T47D (cell line): ENCODE measurements at regions not wholly inside any gene's neighbourhood (a gene's known extent, or its start where the extent isn't known, plus 50 kb on each side); places are given as distances from the start of the nearest gene placed in this dataset.

Source experiments
- DNase-seq, 2 experiments: peaks; one replicate each; pipeline versions ENCODE4 v3.0.0 to v3.0.0-alpha.2; 2011 to 2012; ENCODE audit warnings: low read depth in 1 of 2, low spot score in 1 of 2
- JUND ChIP-seq: IDR thresholded peaks from 2 replicates; pipeline ENCODE4 v1.6.1; 2012; ENCODE audit warnings: low read depth
- in situ Hi-C: cut with HindIII; loops from 2 replicates; pipeline ENCODE4 v1.10.0; 2016; ENCODE audit warnings: low sequenced_read_pairs, low pct_unique_long_range_greater_than_20kb

DNA sequence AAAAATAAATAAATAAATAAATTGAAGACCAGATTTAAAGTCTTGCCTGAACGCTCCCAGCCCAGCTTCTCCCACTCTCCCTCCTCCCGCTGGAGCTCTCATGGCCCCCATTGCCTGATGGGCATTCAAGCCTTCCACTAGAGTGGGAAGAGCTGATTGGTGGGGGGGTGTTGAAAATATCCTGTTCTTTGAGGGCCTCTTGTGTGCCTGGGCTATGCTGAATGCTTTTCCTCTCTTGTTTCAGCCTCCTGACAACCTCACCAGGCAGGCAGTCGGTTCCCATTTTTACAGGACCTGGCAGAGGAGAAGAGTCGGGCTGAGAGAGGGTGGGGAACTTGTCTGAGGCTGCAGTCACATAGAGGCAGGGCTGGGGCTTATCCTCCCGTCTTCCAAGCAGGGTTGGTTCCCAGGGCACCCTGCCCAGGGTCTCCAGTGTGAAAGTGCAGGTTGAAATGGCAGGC is 59.2 kb upstream of the SSBP3 start:
- TF ChIP-seq JUND: no peak
- no peak for DNase-seq
- in situ Hi-C loops: no loop called here

- DNase-seq: no peak
- no peak for TF ChIP-seq JUND
- in situ Hi-C loops: no loop called here
These were observed 58.4 kb upstream of the SSBP3 start for GRCh38 chr1:54464477-54465146.

DNA sequence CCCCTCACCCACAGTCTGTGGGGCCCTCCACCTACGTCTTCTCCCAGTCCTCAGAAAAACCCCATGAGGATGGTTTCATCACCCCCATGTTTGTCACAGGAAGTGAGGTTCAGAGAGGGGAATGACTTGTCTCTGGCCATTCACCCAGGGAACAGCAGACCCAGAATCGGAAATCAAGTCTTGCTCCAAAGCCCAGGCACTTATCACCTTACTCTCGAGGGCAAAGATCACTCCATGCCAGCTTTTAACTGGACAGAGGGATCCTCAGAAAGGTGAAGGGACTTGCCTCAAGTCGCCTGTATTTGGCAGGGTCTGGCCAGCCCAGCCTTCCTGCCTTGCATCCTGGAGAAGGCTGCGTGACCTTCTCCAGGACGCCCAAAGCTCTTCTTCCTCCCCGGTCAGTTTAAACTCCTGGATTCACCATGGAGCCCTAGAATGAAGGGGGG is 57.9 kb upstream of the SSBP3 start:
- no peak for TF ChIP-seq JUND
- DNase-seq: no peak
- in situ Hi-C loops: no loop called here

DNA sequence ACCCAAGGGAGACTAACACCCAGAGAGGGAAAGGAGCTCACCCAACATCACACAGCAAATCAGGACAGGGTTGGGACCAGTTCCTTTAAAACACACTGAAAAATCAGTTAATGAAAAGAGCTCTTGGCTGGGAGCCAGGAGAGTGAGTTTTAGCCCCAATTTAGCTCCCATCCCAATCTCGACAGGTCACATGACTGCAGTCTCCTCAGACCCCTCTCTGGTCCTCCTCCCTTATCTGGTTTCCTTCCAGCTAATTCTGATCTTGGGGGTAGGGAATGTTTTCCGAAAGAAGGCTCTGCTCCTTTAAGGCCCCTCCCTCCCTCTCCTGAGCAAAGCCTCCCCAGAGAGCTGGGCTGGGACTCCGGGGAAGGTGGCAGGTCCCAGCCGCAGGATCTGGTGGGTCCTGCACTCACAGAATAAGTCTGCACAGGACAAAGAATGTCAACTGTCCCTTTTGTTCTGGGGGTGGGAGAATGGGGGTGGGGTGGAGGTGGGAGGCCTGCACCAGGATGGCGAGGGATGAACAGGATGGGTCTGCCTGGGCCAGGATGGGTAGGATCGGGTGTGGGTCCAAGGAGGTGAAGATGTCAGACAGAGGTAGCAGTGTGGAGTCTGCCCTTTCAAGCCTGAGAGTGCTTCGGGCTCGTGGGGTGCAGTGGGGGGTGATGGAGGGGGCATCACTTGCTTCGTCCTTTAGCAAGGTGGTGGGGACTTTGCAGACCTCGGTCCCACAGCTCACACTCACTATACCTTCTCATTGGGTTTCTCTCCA is 57.3 kb upstream of the SSBP3 start:
- in situ Hi-C loops: no loop called here
- TF ChIP-seq JUND: no peak
- DNase-seq: no peak

DNA sequence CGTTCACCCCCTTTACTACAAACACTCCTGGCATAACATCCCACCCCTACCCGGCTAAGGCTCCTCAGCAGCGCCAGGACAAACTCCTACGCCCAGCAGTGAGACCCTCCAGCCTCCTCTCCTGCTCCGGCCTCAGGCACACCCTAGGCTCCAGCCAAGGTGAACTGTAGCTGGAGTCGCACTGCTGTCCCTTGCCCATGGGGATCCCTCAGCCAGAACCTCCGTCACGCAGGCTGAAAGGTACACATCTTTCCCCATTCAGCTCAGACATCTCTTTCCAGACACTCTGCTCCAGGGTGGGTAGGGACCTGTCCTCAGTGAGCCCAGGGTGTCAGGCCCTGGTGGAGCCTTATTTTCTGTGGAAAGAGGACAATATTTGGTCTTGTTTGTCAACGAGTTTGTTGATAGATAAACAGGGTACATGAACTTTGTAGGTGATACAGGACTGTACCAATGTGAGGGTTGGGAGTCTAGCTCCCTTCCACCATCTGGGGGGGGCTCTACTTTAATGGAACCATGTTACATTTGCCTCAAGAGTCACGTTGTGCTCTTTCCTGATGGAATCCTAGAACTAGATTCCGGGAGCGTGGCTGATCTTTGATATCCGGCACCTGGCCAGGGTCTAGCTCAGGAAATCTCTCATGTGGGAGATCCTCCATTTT is 56.5 kb upstream of the SSBP3 start:
- no peak for TF ChIP-seq JUND
- in situ Hi-C loops: no loop called here
- DNase-seq: no peak

DNA sequence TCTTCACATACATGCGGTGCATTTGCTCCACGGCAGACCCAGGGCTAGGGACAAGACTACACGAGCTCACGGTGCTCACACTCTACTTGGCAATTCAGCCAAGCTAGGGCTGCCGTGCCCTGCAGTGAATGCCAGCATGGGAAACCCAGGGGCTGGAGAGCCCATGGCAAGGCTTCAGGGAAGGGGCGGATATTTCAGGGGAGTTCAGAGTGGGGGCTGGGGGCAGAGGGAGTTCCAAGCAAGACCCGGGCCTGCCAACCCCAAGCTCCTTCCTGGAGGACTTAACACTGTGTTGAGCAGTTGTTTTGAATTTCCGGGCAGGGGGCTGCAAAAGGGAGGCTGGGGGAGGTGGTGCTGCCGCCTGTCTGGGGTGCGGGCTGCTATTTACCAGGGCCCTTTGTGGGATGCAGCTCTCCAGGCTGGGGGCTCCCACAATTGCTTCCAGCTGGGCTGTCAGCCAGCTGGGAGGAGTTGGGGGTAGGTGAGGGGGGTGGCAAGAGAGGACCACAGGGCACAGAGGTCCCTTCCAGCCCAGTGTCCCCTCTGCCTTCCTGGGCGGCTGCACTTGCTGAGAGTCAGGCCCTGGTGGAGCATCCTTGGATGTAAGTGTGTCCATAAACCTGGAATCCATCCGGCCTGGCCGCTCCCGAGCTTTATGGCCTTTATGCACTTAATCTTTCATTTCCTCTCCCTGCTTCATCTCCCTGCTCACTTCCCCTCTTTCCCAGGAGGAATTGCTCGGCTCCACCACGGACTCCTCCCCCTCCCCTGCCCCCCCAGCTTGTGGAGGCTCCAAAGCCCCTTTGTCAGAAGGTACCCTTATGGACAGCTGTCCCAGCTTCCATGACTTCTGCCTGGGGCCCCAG is 55.8 kb upstream of the SSBP3 start:
- in situ Hi-C loops: no loop called here
- no peak for DNase-seq
- TF ChIP-seq JUND: no peak

DNA sequence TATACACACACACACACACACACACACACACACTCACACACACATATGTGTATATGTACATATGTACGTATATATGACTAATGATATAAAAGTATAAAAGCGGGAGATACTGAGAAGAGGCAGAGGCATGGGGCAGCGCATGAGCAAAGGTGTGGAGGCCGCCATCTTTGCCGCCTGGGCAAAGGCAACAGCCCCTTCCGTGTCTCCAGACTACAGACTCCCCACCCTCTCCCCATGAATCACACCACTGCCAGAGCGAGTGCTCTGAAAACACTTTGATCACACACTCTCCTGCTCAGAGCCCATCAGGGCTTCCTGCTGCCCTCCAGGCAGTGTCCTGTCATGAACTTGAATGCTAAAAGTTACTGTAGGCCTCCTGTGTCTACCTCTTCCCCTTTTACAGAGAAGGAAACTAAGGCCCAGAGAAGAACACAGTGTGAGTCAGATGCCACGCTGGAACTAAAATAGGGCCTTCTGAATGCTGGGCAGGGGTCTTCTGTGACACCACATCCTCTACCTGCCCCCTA is 54.7 kb upstream of the SSBP3 start:
- in situ Hi-C loops: no loop called here
- DNase-seq: no peak
- TF ChIP-seq JUND: no peak

GRCh38 chr1:54460351-54460750 is 54.2 kb upstream of the SSBP3 start:
- TF ChIP-seq JUND: no peak
- in situ Hi-C loops: no loop called here
- no peak for DNase-seq

DNA sequence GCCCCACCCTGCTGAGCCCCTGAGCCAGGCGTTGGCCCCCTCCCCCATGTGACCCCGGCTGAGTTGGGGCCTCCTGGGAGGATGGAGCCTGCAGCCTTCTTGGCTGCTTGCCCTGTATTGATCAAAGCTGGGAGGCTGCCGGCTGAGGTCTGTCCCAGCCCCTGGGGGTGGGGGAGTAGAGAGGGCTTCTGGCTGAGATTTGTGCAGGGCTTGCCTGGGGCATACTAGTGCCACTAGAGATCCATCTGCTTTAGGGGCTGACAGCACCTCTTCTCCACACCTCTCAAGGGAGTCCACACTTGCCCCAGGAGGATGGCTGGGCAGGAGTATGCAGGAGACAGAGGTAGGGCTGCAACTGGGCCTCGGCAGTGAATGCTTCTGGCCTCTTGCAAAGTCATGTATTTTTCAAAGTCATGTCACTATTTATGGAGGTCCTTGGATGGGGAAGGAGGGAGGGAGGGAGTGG is 53.6 kb upstream of the SSBP3 start:
- TF ChIP-seq JUND: no peak
- in situ Hi-C loops: no loop called here
- no peak for DNase-seq

DNA sequence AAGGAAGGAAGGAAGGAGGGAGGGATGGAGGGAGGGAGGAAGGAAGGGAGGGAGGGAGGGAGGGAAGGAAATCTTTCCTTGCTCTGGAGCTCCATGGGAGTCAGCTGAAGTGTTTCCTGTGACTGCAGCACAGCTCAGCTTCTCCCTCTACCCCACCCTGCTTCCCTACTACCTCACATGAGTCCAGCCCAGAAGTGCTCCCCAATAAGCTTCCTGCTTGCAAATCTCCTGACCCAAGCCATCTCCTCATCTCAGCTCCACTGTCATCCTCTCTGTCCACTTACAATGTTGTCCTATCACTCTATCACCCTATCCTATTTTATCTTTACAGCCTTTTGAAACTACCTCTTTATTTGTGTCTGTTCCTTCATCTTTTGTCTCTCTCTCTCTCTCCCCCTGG is 52.9 kb upstream of the SSBP3 start:
- in situ Hi-C loops: no loop called here
- DNase-seq: no peak

GRCh38 chr1:54456921-54457529 is 50.8 kb upstream of the SSBP3 start:
- TF ChIP-seq JUND: no peak
- in situ Hi-C loops: no loop called here
- no peak for DNase-seq

More for the DNA sequence above, 52.9 kb upstream of the SSBP3 start:
- TF ChIP-seq JUND: no peak
